NT2/D1 (cell line): ENCODE measurements at regions not wholly inside any gene's neighbourhood (a gene's known extent, or its start where the extent isn't known, plus 50 kb on each side); places are given as distances from the start of the nearest gene placed in this dataset.

Source experiments
- SUZ12 ChIP-seq: IDR thresholded peaks from 2 replicates; pipeline ENCODE4 v1.6.1; 2011; ENCODE audit not compliant: insufficient read length, insufficient read depth; ENCODE audit errors: extremely low read depth
- YY1 ChIP-seq: IDR thresholded peaks from 2 replicates; pipeline ENCODE4 v1.6.1; 2011; ENCODE audit not compliant: insufficient read length, insufficient read depth

DNA sequence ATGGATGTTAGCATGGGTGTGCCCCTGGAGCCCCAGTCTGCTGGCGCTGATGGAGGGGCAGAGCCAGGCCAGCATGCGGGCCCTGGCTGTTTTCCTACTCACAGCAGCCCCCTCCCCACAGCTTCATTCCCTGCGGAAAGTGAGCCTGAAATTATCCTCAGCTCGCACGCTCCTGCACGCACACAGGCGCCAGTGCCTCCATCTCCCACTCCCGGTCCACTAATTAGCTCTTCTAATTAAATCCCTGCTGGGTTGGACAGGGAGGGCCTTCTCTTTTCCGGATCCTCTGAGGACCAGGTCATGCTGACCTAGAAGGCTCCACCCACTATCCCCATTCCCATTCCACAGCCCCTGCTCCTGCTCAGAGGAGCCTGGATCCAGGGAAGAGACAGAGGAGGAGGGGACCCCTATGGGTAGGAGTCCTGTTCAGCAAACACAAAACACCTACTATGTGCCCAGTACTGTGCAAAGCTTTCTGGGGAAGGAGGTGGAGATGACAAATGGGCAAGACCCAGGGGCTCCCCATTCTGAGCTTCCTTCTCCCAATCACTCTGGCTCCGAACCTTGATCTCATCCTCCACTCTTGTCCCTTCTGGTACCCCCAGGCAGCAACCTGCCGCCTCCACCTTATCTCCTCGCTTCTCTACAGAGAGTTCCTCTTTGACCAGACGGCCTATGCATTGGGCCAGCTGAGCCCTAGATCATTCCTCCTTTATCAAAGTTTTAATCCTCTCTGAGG is 70.2 kb upstream of the CCDC167 start:
- TF ChIP-seq SUZ12 (no peak), YY1 (no peak)
